K562 (cell line): ENCODE measurements at regions not wholly inside any gene's neighbourhood (a gene's known extent, or its start where the extent isn't known, plus 50 kb on each side); places are given as distances from the start of the nearest gene placed in this dataset.

Source experiments
- ATAC-seq: fragments of 200-7000 bp; cut with Tn5 transposase; 3 replicates; pipeline ENCODE4 v1.9.1; 2020; ENCODE audit warnings: moderate library complexity
- BruUV-seq: library from RNA; stranded (reverse); fragments of 400-500 nt; replicated peaks from 2 replicates; lab custom pipeline; 2021; lab: Mats Ljungman, UMichigan
- CTCF ChIA-PET: fragments of 300-600 bp; formaldehyde crosslinking; extraction: SDS; loops from one replicate; lab custom pipeline; 2021; ENCODE audit warnings: low intra/inter-chr PET ratio; lab: Yijun Ruan, JAX
- POLR2A ChIA-PET: fragments of 300-600, 350-650 bp; sonication (Branson Sonifier 250); formaldehyde crosslinking; extraction: SDS; loops from one replicate; lab custom pipeline; 2021; ENCODE audit warnings: antibody characterized with exemption, inconsistent platforms; lab: Yijun Ruan, JAX
- DNase-seq, 4 experiments: peaks; one replicate each; pipeline versions ENCODE4 v3.0.0 to v3.0.0-alpha.2; 2011 to 2018; ENCODE audit warnings: low spot score in 3 of 4, mixed read lengths in 3 of 4; ENCODE audit errors: extremely low read depth in 1 of 4
- FAIRE-seq: peaks from 2 replicates; lab custom pipeline; 2011; peaks lifted over from hg19 to GRCh38; lab: Jason Lieb, UNC
- H2AFZ ChIP-seq: 2 replicates; pipeline ENCODE4 v1.6.0; 2011; ENCODE audit warnings: low read depth, low read length, control low read depth, inconsistent platforms
- H3K27ac ChIP-seq: fragments of 200-600 bp; 3 replicates; pipeline ENCODE4 v1.8.0; 2011; ENCODE audit warnings: low read depth, mild to moderate bottlenecking, control low read depth, inconsistent platforms, low read length, moderate library complexity, mixed read lengths; ENCODE audit errors: extremely low read depth
- H3K27me3 ChIP-seq, 2 experiments: fragments of 300-600 bp in 1 of 2; 2 replicates in 1 of 2; 3 replicates in 1 of 2; pipeline versions ENCODE4 v1.6.0 to v1.8.0; 2011; ENCODE audit warnings: inconsistent platforms in 2 of 2, low read length in 2 of 2, mild to moderate bottlenecking in 1 of 2, mixed read lengths in 1 of 2, moderate library complexity in 1 of 2; ENCODE audit not compliant: control insufficient read depth in 2 of 2, insufficient read depth in 2 of 2
- H3K36me3 ChIP-seq: fragments of 300-600 bp; 3 replicates; pipeline ENCODE4 v1.8.0; 2011; ENCODE audit warnings: mild to moderate bottlenecking, low read length, inconsistent platforms; ENCODE audit not compliant: control insufficient read depth, insufficient read depth
- H3K4me1 ChIP-seq, 2 experiments: fragments of 200-600 bp in 1 of 2; replicated peaks in 1 of 2; 2 replicates in 1 of 2; 3 replicates in 1 of 2; pipeline versions ENCODE4 v1.5.1 to v1.8.0; 2011; ENCODE audit warnings: inconsistent platforms in 2 of 2, low read length in 2 of 2, mild to moderate bottlenecking in 1 of 2, mixed read lengths in 1 of 2, moderate library complexity in 1 of 2; ENCODE audit not compliant: control insufficient read depth in 2 of 2, insufficient read depth in 2 of 2
- H3K4me2 ChIP-seq: 2 replicates; pipeline ENCODE4 v1.6.1; 2011; ENCODE audit warnings: low read length, control low read depth, inconsistent platforms, mixed read lengths; ENCODE audit not compliant: insufficient read depth
- H3K4me3 ChIP-seq: fragments of 200-600 bp; sonication (generic), shearing (Covaris generic); 2 replicates; pipeline ENCODE4 v1.5.1; 2016; ENCODE audit warnings: control low read depth, inconsistent platforms
- H3K79me2 ChIP-seq: fragments of 200-600 bp; 3 replicates; pipeline ENCODE4 v1.8.0; 2011; ENCODE audit warnings: low read length, inconsistent platforms; ENCODE audit not compliant: control insufficient read depth, insufficient read depth
- H3K9ac ChIP-seq, 2 experiments: 2 replicates each; pipeline versions ENCODE4 v1.6.0 to v1.6.1; 2011; ENCODE audit warnings: low read depth in 2 of 2, low read length in 2 of 2, control low read depth in 1 of 2, inconsistent platforms in 1 of 2, mild to moderate bottlenecking in 1 of 2, mixed read lengths in 1 of 2; ENCODE audit not compliant: insufficient read depth in 1 of 2
- H3K9me1 ChIP-seq: one replicate; pipeline ENCODE4 v1.6.0; 2011; ENCODE audit warnings: inconsistent platforms, mild to moderate bottlenecking, low read length, moderate library complexity; ENCODE audit not compliant: control insufficient read depth, insufficient read depth
- H3K9me3 ChIP-seq: replicated peaks from 2 replicates; pipeline ENCODE4 v1.5.1; 2011; ENCODE audit warnings: low read depth, low read length, inconsistent platforms; ENCODE audit not compliant: control insufficient read depth, insufficient read depth
- H4K20me1 ChIP-seq: replicated peaks from 2 replicates; pipeline ENCODE4 v1.6.1; 2011; ENCODE audit warnings: low read length, inconsistent platforms, mixed read lengths; ENCODE audit not compliant: control insufficient read depth, insufficient read depth
- ARID3A ChIP-seq: IDR thresholded peaks from 2 replicates; pipeline ENCODE4 v1.6.1; 2012; ENCODE audit warnings: low read depth, low read length, improper control_type of control experiment, borderline replicate concordance
- FOSL1 ChIP-seq: fragments of 200-800 bp; sonication (Bioruptor generic); conservative IDR thresholded peaks from 2 replicates; pipeline ENCODE4 v1.6.1; 2016; ENCODE audit warnings: missing genetic modification characterization, missing compliant biosample characterization
- IRF2 ChIP-seq: sonication (generic); formaldehyde crosslinking; IDR thresholded peaks from 2 replicates; pipeline ENCODE4 v1.8.1; 2022; ENCODE audit warnings: mild to moderate bottlenecking, missing genetic modification reagents
- MCM2 ChIP-seq: fragments of 450-650 bp; IDR thresholded peaks from 2 replicates; pipeline ENCODE4 v1.6.1; 2017; ENCODE audit warnings: low read depth, mild to moderate bottlenecking
- MNT ChIP-seq, 2 experiments: fragments of 450-650 bp; conservative IDR thresholded peaks; 2 replicates each; pipeline ENCODE4 v1.6.1; 2017; ENCODE audit warnings: mild to moderate bottlenecking in 2 of 2, moderate library complexity in 2 of 2
- MTA3 ChIP-seq: fragments of 450-650 bp; formaldehyde crosslinking; IDR thresholded peaks from 2 replicates; pipeline ENCODE4 v1.6.1; 2017; ENCODE audit warnings: mild to moderate bottlenecking, borderline replicate concordance
- PML ChIP-seq: IDR thresholded peaks from 2 replicates; pipeline ENCODE4 v1.6.1; 2012; ENCODE audit warnings: low read length, inconsistent platforms
- RB1 ChIP-seq: fragments of 450-650 bp; IDR thresholded peaks from 2 replicates; pipeline ENCODE4 v1.6.1; 2017; ENCODE audit warnings: low read depth, mild to moderate bottlenecking
- RBM22 ChIP-seq: fragments of 200-400 bp; formaldehyde crosslinking; IDR thresholded peaks from 2 replicates; pipeline ENCODE4 v1.6.1; 2018; ENCODE audit warnings: low read length, low read depth; ENCODE audit not compliant: poor library complexity, severe bottlenecking
- SRSF1 ChIP-seq: fragments of 200-400 bp; formaldehyde crosslinking; IDR thresholded peaks from 2 replicates; pipeline ENCODE4 v1.6.1; 2017; ENCODE audit warnings: mild to moderate bottlenecking, low read depth, low read length, moderate library complexity
- SRSF9 ChIP-seq: fragments of 200-400 bp; formaldehyde crosslinking; IDR thresholded peaks from 2 replicates; pipeline ENCODE4 v1.6.1; 2017; ENCODE audit warnings: low read depth, low read length, borderline replicate concordance
- TGIF2 ChIP-seq: sonication (generic); formaldehyde crosslinking; IDR thresholded peaks from 2 replicates; pipeline ENCODE4 v1.8.1; 2022; ENCODE audit warnings: mild to moderate bottlenecking, missing genetic modification reagents, moderate library complexity
- UBTF ChIP-seq, 2 experiments: IDR thresholded peaks; 2 replicates each; pipeline ENCODE4 v1.6.1; 2012; ENCODE audit warnings: improper control_type of control experiment in 2 of 2, low read depth in 2 of 2, low read length in 2 of 2, borderline replicate concordance in 1 of 2
- USF2 ChIP-seq: sonication (generic); formaldehyde crosslinking; IDR thresholded peaks from 2 replicates; pipeline ENCODE4 v1.5.0; 2020; ENCODE audit warnings: missing genetic modification reagents
- WGBS: fragments of 100-300 bp; shearing (Covaris generic); methylation state at CpG from one replicate; pipeline ENCODE4 v1.1.6; 2016; ENCODE audit warnings: low coverage, mixed read lengths; ENCODE audit not compliant: insufficient coverage; ENCODE audit errors: missing lambda C conversion rate; 5-methylcytosine and 5-hydroxymethylcytosine counted together
- in situ Hi-C: fragments of 300-500 bp; cut with MboI; formaldehyde crosslinking; loops from 4 replicates; pipeline ENCODE4 v1.15.0; 2018; ENCODE audit warnings: inconsistent platforms, mixed read lengths
- intact Hi-C: fragments of 100-400 bp; cut with micrococcal nuclease; formaldehyde crosslinking; loops from 2 replicates; pipeline ENCODE4 v1.14.2; 2022

- ChIA-PET CTCF (no interaction called here), POLR2A (no interaction called here)
- in situ Hi-C loops: no loop called here
- DNase-seq: no peak
- no peaks in the 10 kb centered on the region for H3K4me1 ChIP-seq
- H3K79me2 ChIP-seq: no peaks in the 10 kb centered on the region
- no peaks in the 10 kb centered on the region for H3K36me3 ChIP-seq
- no peak for ATAC-seq
- TF ChIP-seq IRF2: no peak
- no peak for TF ChIP-seq FOSL1 (tag)
- TF ChIP-seq ARID3A: no peak
- TF ChIP-seq SRSF1: no peak
- TF ChIP-seq TGIF2: no peak
- TF ChIP-seq RBM22: no peak
- no peak for TF ChIP-seq UBTF (IDR thresholded peaks at IDR 0.05; ENCODE audit: borderline replicate concordance in 1 of 2, low read depth in 2 of 2, low read length in 2 of 2)
- no peak for TF ChIP-seq SRSF9
- TF ChIP-seq MTA3: no peak
- no peak for TF ChIP-seq RB1
- TF ChIP-seq PML: no peak
- no peak for TF ChIP-seq MCM2
- TF ChIP-seq USF2: no peak
- no peak for TF ChIP-seq MNT (conservative IDR thresholded peaks at IDR 0.05)
- WGBS: 0% methylated on average over 2 of the region's 2 CpGs
- H4K20me1 ChIP-seq: no peaks in the 10 kb centered on the region
- H3K9me1 ChIP-seq: no peaks in the 10 kb centered on the region
- H3K9me3 ChIP-seq: no peaks in the 10 kb centered on the region
- no peak overlapping the region for H3K4me3 ChIP-seq
- no peak overlapping the region for H3K27ac ChIP-seq
- intact Hi-C loops: no loop called here
- no peak overlapping the region for H3K9ac ChIP-seq
- no TSS peak for BruUV-seq
- no peak for FAIRE-seq
- H2AFZ ChIP-seq: no peak overlapping the region
- H3K4me2 ChIP-seq: no peak overlapping the region
- no peaks in the 10 kb centered on the region for H3K27me3 ChIP-seq
These were observed 1236.0 kb upstream of the CELF4 start for GRCh38 chr18:38801640-38802039.
